ENCODE measurements at regions not wholly inside any gene's neighbourhood (a gene's known extent, or its start where the extent isn't known, plus 50 kb on each side); places are given as distances from the start of the nearest gene placed in this dataset.

DNA sequence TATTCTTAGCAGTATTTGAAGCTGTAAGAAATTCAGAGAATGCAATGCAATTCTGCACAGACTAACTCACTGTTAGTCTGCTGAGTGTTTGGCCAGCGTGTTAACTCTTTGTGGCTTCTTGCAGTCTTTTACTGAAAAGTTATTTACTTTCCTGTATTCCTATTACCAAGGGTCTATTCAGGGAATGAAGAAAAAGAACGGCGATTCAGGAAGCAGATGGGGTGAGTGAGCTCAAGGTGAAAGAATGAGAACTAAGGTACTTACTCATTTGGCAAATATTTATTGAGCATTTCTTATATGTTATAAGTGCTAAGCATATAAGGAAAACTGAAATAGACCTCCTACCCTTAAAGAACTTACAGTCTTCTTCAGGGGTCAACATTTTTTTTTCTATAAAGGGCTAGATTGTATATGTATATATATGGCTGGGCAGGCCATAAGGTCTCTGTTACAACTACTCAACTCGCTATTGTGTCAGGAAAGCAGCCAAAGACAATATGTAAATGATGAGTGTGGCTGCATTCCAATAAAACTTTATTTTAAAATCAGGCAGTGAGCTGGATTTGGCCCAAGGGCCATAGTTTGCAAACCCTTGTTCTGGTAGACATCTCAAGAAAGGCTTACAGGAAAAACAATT is 271.9 kb upstream of the GADL1 start:
- no peak overlapping the region for H3K4me3 ChIP-seq (ENCODE audit: low read length)
- peak; percentile 47 for DNase-seq (ENCODE audit: low read depth)
- TF ChIP-seq, protein P1, sequence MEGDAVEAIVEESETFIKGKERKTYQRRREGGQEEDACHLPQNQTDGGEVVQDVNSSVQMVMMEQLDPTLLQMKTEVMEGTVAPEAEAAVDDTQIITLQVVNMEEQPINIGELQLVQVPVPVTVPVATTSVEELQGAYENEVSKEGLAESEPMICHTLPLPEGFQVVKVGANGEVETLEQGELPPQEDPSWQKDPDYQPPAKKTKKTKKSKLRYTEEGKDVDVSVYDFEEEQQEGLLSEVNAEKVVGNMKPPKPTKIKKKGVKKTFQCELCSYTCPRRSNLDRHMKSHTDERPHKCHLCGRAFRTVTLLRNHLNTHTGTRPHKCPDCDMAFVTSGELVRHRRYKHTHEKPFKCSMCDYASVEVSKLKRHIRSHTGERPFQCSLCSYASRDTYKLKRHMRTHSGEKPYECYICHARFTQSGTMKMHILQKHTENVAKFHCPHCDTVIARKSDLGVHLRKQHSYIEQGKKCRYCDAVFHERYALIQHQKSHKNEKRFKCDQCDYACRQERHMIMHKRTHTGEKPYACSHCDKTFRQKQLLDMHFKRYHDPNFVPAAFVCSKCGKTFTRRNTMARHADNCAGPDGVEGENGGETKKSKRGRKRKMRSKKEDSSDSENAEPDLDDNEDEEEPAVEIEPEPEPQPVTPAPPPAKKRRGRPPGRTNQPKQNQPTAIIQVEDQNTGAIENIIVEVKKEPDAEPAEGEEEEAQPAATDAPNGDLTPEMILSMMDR (IDR thresholded peaks at IDR 0.05; ENCODE audit: insufficient read depth, low read depth, low read length, missing control alignments) = no peak

DNA sequence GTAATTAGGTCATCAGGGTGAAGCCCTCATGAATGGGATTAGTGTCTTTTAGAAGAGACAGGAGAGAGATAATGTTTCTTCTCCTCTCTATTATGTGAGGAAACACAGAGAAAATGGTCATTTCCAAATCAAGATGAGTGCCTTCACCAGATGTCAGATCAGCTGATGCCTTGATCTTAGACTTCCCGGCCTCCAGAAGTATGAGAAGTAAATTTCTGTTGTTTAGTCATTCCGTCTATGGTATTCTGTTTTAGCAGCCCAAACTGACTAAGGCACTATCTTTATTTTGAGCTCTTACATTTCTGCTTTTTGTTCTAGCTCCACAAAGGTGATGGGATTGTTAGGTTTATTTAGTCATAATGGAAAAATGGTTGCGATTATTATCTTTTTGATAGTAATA is 273.2 kb upstream of the GADL1 start:
- TF ChIP-seq, protein P1 (IDR thresholded peaks at IDR 0.05; ENCODE audit: insufficient read depth, low read depth, low read length, missing control alignments) = no peak
- no peak overlapping the region for H3K4me3 ChIP-seq (ENCODE audit: low read length)
- no peak for DNase-seq (ENCODE audit: low read depth)

DNA sequence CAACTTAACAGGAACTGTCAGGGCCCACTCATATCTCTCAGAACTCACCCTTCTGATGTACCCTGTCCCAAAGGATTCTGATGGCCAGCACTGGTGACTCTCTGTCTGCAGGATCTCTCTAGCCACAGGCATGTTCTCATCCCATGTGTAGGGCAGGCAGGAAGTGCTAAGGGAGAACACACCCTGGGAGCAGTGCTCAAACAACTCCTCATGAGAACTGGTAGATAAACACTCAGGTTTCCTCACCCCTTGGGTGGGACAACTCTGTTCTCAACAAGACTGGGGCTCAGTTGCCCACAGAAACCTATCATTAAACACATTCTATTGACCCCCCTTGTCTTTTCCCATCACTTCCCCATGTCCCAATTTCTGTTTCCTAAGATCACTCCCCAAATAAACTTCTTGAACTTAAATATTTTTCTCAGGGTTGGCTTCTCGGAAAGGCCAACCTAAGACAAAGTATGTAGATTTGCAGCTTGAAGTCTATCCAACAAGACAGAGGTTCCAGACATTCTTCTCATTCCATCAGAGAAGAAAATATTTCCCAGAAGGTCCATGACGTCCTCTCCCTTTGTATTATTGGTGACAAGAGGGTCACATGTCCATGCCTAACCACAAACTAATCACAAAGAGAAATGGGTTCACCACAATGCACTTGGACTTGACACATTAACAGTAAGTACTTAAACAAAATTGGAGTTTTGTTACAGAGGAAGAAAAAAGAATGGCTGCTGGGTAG is 276.6 kb upstream of the GADL1 start:
- TF ChIP-seq, protein P1 (IDR thresholded peaks at IDR 0.05; ENCODE audit: insufficient read depth, low read depth, low read length, missing control alignments) = no peak
- H3K4me3 ChIP-seq (ENCODE audit: low read length) = no peak overlapping the region
- peak; percentile 32 for DNase-seq (ENCODE audit: low read depth)

DNA sequence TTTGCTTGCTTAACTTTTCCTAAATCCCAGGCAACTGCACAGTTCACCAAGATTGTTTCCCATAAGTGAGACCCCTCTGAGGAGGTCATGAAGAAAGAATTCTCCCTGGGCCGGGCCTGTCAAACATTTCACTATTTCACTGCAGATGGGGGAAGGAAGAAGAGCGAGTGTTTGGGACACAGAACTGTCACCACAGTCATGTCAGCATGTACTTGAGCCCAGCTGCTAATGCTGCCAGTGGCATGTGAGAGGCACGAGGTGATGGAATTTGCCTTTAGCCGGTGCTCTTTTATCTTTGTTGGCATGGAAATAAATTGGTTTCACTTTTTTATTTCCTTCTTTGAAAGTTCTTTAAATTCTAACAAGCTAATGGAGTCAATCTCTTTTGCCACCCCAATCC is 277.9 kb upstream of the GADL1 start:
- TF ChIP-seq, protein P1 (IDR thresholded peaks at IDR 0.05; ENCODE audit: insufficient read depth, low read depth, low read length, missing control alignments) = no peak
- H3K4me3 ChIP-seq (ENCODE audit: low read length) = no peak overlapping the region
- no peak for DNase-seq (ENCODE audit: low read depth)

DNA sequence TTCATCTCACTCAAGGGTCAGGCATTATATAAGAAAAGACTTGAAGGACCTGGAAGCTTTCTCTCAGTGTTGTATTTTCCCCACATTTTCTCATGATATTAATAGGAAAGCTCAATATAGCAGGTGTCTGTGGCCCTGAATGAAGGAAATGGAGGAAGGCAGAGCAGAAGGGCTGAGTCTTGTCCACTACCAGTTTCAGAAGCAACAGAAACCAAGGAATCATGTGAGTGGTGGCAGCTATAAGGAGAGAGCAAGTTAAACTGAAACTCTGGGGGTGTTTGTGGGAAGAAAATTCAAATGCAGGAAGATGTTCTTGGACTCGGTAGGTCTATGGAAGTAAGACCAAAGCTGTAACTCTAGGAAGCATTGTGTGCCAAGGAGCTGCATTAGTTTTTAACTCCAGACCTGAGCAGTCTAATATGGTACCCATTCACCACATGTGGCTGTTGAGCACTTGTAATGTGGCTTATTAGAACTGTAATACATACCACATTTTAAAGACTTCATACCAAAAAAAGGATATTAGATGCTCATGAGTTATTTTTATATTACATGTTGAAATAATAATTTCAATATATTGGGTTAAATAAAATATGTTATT is 278.8 kb upstream of the GADL1 start:
- H3K4me3 ChIP-seq (ENCODE audit: low read length) = no peak overlapping the region
- DNase-seq (ENCODE audit: low read depth) = no peak

DNA sequence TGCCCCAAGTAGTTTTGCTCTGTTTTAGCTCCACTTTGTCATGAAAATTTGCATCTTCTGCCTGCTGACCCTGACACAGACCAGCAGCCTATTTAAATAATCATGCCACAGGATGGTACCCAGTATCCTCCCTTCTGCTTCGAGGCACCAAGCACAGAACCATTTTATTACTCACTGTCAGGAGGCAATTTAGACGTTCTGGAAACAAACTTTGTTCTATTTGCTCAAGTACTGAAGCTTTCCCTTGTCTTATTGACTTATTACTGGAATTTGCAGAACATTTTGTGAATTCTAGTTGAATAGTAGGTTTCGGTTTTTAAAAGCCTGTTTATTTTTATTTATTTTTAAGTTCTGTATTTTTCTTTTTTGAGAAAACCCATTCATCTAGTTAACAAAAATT is 279.6 kb upstream of the GADL1 start:
- TF ChIP-seq, protein P1 (IDR thresholded peaks at IDR 0.05; ENCODE audit: insufficient read depth, low read depth, low read length, missing control alignments) = no peak
- no peak for DNase-seq (ENCODE audit: low read depth)
- H3K4me3 ChIP-seq (ENCODE audit: low read length) = no peak overlapping the region

More for the DNA sequence above, 278.8 kb upstream of the GADL1 start:
- TF ChIP-seq, protein P1 (IDR thresholded peaks at IDR 0.05; ENCODE audit: insufficient read depth, low read depth, low read length, missing control alignments) = no peak

Data from epithelial cell of esophagus (primary cell).